Amygdala (tissue), 56 donors: ENCODE measurements at regions not wholly inside any gene's neighbourhood (a gene's known extent, or its start where the extent isn't known, plus 50 kb on each side); places are given as distances from the start of the nearest gene placed in this dataset.

Source experiments
- DNase-seq, 56 donors: peaks; one replicate each; lab custom pipeline; 2025; lab: John Stamatoyannopoulos, UW

GRCh38 chr1:5456090-5456811 lies 536.0 kb downstream of the NPHP4 start:
- no peak for DNase-seq

- DNase-seq: no peak
These were observed 536.6 kb downstream of the NPHP4 start for GRCh38 chr1:5455651-5456050.

GRCh38 chr1:5455056-5455455 lies 537.2 kb downstream of the NPHP4 start:
- DNase-seq: peak in 1 of 56 donors; percentile 9

GRCh38 chr1:5453347-5453746 lies 538.9 kb downstream of the NPHP4 start:
- DNase-seq: no peak

GRCh38 chr1:5451671-5452070 lies 540.6 kb downstream of the NPHP4 start:
- DNase-seq: no peak

- DNase-seq: no peak
These were observed 543.7 kb downstream of the NPHP4 start for GRCh38 chr1:5448486-5448885.

- no peak for DNase-seq
These were observed 544.7 kb downstream of the NPHP4 start for GRCh38 chr1:5447503-5447960.

GRCh38 chr1:5444396-5444795 lies 547.8 kb downstream of the NPHP4 start:
- DNase-seq: no peak

- no peak for DNase-seq
These were observed 555.4 kb downstream of the NPHP4 start for GRCh38 chr1:5436808-5437207.

GRCh38 chr1:5435414-5435813 lies 556.8 kb downstream of the NPHP4 start:
- no peak for DNase-seq

- no peak for DNase-seq
These were observed 559.8 kb downstream of the NPHP4 start for GRCh38 chr1:5432436-5432835.

- no peak for DNase-seq
These were observed 561.1 kb downstream of the NPHP4 start for GRCh38 chr1:5430911-5431697.

- no peak for DNase-seq
These were observed 562.1 kb downstream of the NPHP4 start for GRCh38 chr1:5430136-5430535.

- DNase-seq: no peak
These were observed 563.9 kb downstream of the NPHP4 start for GRCh38 chr1:5428351-5428750.

- no peak for DNase-seq
These were observed 565.1 kb downstream of the NPHP4 start for GRCh38 chr1:5427026-5427613.

GRCh38 chr1:5424802-5425703 lies 567.2 kb downstream of the NPHP4 start:
- DNase-seq: peak in 1 of 56 donors; percentile 1

GRCh38 chr1:5423109-5423508 lies 569.1 kb downstream of the NPHP4 start:
- peak in 3 of 56 donors; percentile 4 to 30 (median 5) for DNase-seq

GRCh38 chr1:5419501-5419900 lies 572.7 kb downstream of the NPHP4 start:
- DNase-seq: no peak

- DNase-seq: no peak
These were observed 575.7 kb downstream of the NPHP4 start for GRCh38 chr1:5416518-5416917.

- DNase-seq: no peak
These were observed 576.6 kb downstream of the NPHP4 start for GRCh38 chr1:5415606-5416005.
